ENCODE measurements at regions not wholly inside any gene's neighbourhood (a gene's known extent, or its start where the extent isn't known, plus 50 kb on each side); places are given as distances from the start of the nearest gene placed in this dataset.

GRCh38 chr15:38053776-38054175 lies 119.3 kb downstream of the TMCO5A start:
- H3K27ac Mint-ChIP-seq = no peak overlapping the region
- no peaks in the 10 kb centered on the region for H3K9me3 Mint-ChIP-seq
- H3K4me1 Mint-ChIP-seq = no peaks in the 10 kb centered on the region
- H3K4me3 Mint-ChIP-seq = no peak overlapping the region
- no peaks in the 10 kb centered on the region for H3K36me3 Mint-ChIP-seq
- peaks cover 3 to 19% (median 17%) of the 10 kb centered on the region in 3 donors for H3K27me3 Mint-ChIP-seq
- DNase-seq = no peak
- no peak for ATAC-seq (ENCODE audit: low read depth in 2 of 2)

- Mint-ChIP-seq H3K27me3 (peaks cover 10 to 24% (median 24%) of the 10 kb centered on the region in 3 donors), H3K36me3 (no peaks in the 10 kb centered on the region), H3K4me3 (no peak overlapping the region), H3K27ac (no peak overlapping the region), H3K4me1 (no peaks in the 10 kb centered on the region), H3K9me3 (no peaks in the 10 kb centered on the region)
- ATAC-seq (ENCODE audit: low read depth in 2 of 2) (no peak), DNase-seq (no peak)
These were observed 120.0 kb downstream of the TMCO5A start for GRCh38 chr15:38054488-38054887.

- Mint-ChIP-seq H3K4me3 (peak overlapping the region in 1 of 8 donors; percentile 26), H3K27me3 (peaks cover 23 to 32% (median 29%) of the 10 kb centered on the region in 3 donors), H3K4me1 (no peaks in the 10 kb centered on the region), H3K36me3 (no peaks in the 10 kb centered on the region), H3K27ac (no peak overlapping the region), H3K9me3 (no peaks in the 10 kb centered on the region)
- DNase-seq (no peak), ATAC-seq (ENCODE audit: low read depth in 2 of 2) (no peak)
These were observed 124.2 kb downstream of the TMCO5A start for GRCh38 chr15:38058596-38059075.

GRCh38 chr15:38059665-38060064 lies 125.2 kb downstream of the TMCO5A start:
- no peak for DNase-seq
- no peak overlapping the region for H3K4me3 Mint-ChIP-seq
- no peak for ATAC-seq (ENCODE audit: low read depth in 2 of 2)
- no peaks in the 10 kb centered on the region for H3K9me3 Mint-ChIP-seq
- peaks cover 24 to 34% (median 29%) of the 10 kb centered on the region in 3 donors for H3K27me3 Mint-ChIP-seq
- no peaks in the 10 kb centered on the region for H3K4me1 Mint-ChIP-seq
- H3K36me3 Mint-ChIP-seq = no peaks in the 10 kb centered on the region
- H3K27ac Mint-ChIP-seq = no peak overlapping the region

GRCh38 chr15:38061856-38062649 lies 127.6 kb downstream of the TMCO5A start:
- H3K4me3 Mint-ChIP-seq = no peak overlapping the region
- H3K27ac Mint-ChIP-seq = no peak overlapping the region
- no peaks in the 10 kb centered on the region for H3K9me3 Mint-ChIP-seq
- H3K36me3 Mint-ChIP-seq = no peaks in the 10 kb centered on the region
- no peak for DNase-seq
- H3K27me3 Mint-ChIP-seq = peaks cover 31 to 44% (median 33%) of the 10 kb centered on the region in 3 donors
- ATAC-seq (ENCODE audit: low read depth in 2 of 2) = no peak
- no peaks in the 10 kb centered on the region for H3K4me1 Mint-ChIP-seq

GRCh38 chr15:38062696-38063095 lies 128.3 kb downstream of the TMCO5A start:
- no peaks in the 10 kb centered on the region for H3K4me1 Mint-ChIP-seq
- no peaks in the 10 kb centered on the region for H3K9me3 Mint-ChIP-seq
- H3K27ac Mint-ChIP-seq = no peak overlapping the region
- H3K36me3 Mint-ChIP-seq = no peaks in the 10 kb centered on the region
- no peak for ATAC-seq (ENCODE audit: low read depth in 2 of 2)
- H3K27me3 Mint-ChIP-seq = peaks cover 29 to 37% (median 33%) of the 10 kb centered on the region in 3 donors
- no peak overlapping the region for H3K4me3 Mint-ChIP-seq
- no peak for DNase-seq

- Mint-ChIP-seq H3K4me3 (no peak overlapping the region), H3K9me3 (no peaks in the 10 kb centered on the region), H3K36me3 (no peaks in the 10 kb centered on the region), H3K27ac (no peak overlapping the region), H3K27me3 (peaks cover 22 to 42% (median 34%) of the 10 kb centered on the region in 3 donors), H3K4me1 (peaks cover 0 to 10% (median 4%) of the 10 kb centered on the region in 3 donors)
- ATAC-seq (ENCODE audit: low read depth in 2 of 2) (no peak), DNase-seq (no peak)
These were observed 131.4 kb downstream of the TMCO5A start for GRCh38 chr15:38065721-38066345.

GRCh38 chr15:38066612-38067011 lies 132.2 kb downstream of the TMCO5A start:
- H3K27me3 Mint-ChIP-seq = peaks cover 22 to 41% (median 36%) of the 10 kb centered on the region in 3 donors
- no peak for ATAC-seq (ENCODE audit: low read depth in 2 of 2)
- H3K4me3 Mint-ChIP-seq = no peak overlapping the region
- H3K36me3 Mint-ChIP-seq = no peaks in the 10 kb centered on the region
- no peaks in the 10 kb centered on the region for H3K9me3 Mint-ChIP-seq
- H3K4me1 Mint-ChIP-seq = peaks cover 3 to 12% (median 4%) of the 10 kb centered on the region in 3 donors
- no peak for DNase-seq
- no peak overlapping the region for H3K27ac Mint-ChIP-seq

- no peak for DNase-seq
These were observed 134.4 kb downstream of the TMCO5A start for GRCh38 chr15:38068626-38069391.

GRCh38 chr15:38069511-38070011 lies 135.1 kb downstream of the TMCO5A start:
- ATAC-seq (ENCODE audit: low read depth in 2 of 2) = no peak
- Mint-ChIP-seq H3K4me3 (peak overlapping the region in 1 of 8 donors; percentile 63), H3K9me3 (no peaks in the 10 kb centered on the region), H3K4me1 (peaks cover 13 to 24% (median 14%) of the 10 kb centered on the region in 3 donors), H3K27me3 (peaks cover 12 to 49% (median 41%) of the 10 kb centered on the region in 3 donors), H3K36me3 (no peaks in the 10 kb centered on the region), H3K27ac (peak overlapping the region in 2 of 6 donors; percentile 23 to 53)
- no peak for DNase-seq

More at GRCh38 chr15:38068626-38069391, 134.4 kb downstream of the TMCO5A start:
- peaks cover 13 to 49% (median 36%) of the 10 kb centered on the region in 3 donors for H3K27me3 Mint-ChIP-seq
- peak overlapping the region in 1 of 6 donors; percentile 23 for H3K27ac Mint-ChIP-seq
- H3K36me3 Mint-ChIP-seq = no peaks in the 10 kb centered on the region
- peak in 1 of 2 donors; percentile 28 for ATAC-seq (ENCODE audit: low read depth in 2 of 2)
- H3K4me3 Mint-ChIP-seq = peak overlapping the region in 1 of 8 donors; percentile 25
- H3K9me3 Mint-ChIP-seq = no peaks in the 10 kb centered on the region
- peaks cover 13 to 24% (median 14%) of the 10 kb centered on the region in 3 donors for H3K4me1 Mint-ChIP-seq

- no peak overlapping the region for H3K27ac Mint-ChIP-seq
- H3K4me1 Mint-ChIP-seq = peaks cover 13 to 24% (median 14%) of the 10 kb centered on the region in 3 donors
- no peaks in the 10 kb centered on the region for H3K36me3 Mint-ChIP-seq
- H3K4me3 Mint-ChIP-seq = no peak overlapping the region
- H3K9me3 Mint-ChIP-seq = no peaks in the 10 kb centered on the region
- no peak for ATAC-seq (ENCODE audit: low read depth in 2 of 2)
- H3K27me3 Mint-ChIP-seq = peaks cover 9 to 47% (median 36%) of the 10 kb centered on the region in 3 donors
- DNase-seq = no peak
These were observed 136.3 kb downstream of the TMCO5A start for GRCh38 chr15:38070778-38071177.

- DNase-seq (no peak), ATAC-seq (ENCODE audit: low read depth in 2 of 2) (no peak)
- H3K4me1 Mint-ChIP-seq = peaks cover 13 to 24% (median 14%) of the 10 kb centered on the region in 3 donors
- peak overlapping the region in 6 of 8 donors; percentile 15 to 90 (median 82) for H3K4me3 Mint-ChIP-seq
- H3K27ac Mint-ChIP-seq = no peak overlapping the region
- H3K36me3 Mint-ChIP-seq = no peaks in the 10 kb centered on the region
- H3K27me3 Mint-ChIP-seq = peaks cover 2 to 43% (median 32%) of the 10 kb centered on the region in 3 donors
- no peaks in the 10 kb centered on the region for H3K9me3 Mint-ChIP-seq
These were observed 137.0 kb downstream of the TMCO5A start for GRCh38 chr15:38071211-38071972.
